GM18505 (cell line): ENCODE measurements at regions not wholly inside any gene's neighbourhood (a gene's known extent, or its start where the extent isn't known, plus 50 kb on each side); places are given as distances from the start of the nearest gene placed in this dataset.

Source experiments
- ATAC-seq: cut with Tn5 transposase; IDR thresholded peaks from one replicate; pipeline ENCODE4 v1.9.1; 2021; ENCODE audit not compliant: unreplicated experiment
- POLR2A ChIP-seq: IDR thresholded peaks from 4 replicates; pipeline ENCODE4 v1.6.1; 2011; ENCODE audit warnings: borderline replicate concordance; ENCODE audit not compliant: insufficient read depth, insufficient read length; ENCODE audit errors: extremely low read depth

GRCh38 chr13:59452189-59452890 is 711.4 kb downstream of the DIAPH3 start:
- no peak for ATAC-seq

DNA sequence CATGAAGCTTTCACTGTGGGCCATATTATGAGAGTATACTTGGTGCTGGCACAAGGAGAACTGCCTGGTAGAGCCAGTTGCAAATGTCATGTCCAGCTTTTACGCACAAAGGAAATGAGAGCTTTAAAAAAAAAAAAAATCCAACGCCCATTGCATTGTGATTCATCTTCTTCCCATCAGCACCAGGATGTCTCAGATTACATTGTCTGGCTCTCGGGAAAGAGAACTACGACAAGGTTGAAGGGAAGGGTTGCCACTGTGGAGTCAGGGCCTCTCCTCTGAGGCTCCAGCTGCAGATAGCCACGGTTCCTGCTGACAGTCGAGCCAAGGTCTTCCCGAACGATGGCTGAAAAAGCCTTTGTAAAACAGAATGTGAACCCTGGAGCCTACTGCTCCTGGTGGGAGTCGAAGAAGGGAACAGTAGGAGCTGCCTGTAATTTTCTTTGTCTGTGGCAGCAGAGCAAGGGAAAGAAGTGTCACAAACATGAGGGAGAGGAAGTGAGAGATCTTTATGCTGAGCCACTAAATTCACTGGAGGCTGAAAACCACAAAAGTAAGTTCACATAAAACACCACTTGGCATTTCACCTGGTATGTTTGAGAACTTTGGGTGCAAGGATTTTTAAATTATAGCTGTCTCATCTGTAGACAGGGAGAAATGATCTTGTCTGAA is 704.7 kb downstream of the DIAPH3 start:
- no peak for ATAC-seq
- no peak for TF ChIP-seq POLR2A

More at GRCh38 chr13:59452189-59452890, 711.4 kb downstream of the DIAPH3 start:
- no peak for TF ChIP-seq POLR2A

DNA sequence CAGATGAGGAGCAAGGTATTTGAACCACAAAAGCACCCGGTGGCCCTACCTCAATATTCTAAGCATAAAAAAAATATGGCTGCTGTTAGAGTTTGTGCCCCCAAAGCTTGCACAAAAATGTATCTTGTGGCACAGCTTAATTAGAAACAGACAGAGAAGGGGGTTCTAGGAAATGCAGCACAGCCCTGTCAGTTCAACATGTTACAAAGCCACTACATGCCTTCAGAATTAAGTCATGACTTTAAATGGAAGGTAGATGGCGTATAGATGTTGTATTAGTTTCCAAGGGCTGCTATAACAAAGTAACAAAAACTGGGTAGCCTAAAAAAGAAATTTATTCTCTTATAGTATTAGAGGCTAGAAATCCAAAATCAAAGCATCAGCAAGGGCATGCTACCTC is 703.8 kb downstream of the DIAPH3 start:
- no peak for TF ChIP-seq POLR2A
- no peak for ATAC-seq

- ATAC-seq = no peak
- TF ChIP-seq POLR2A = no peak
Observed at GRCh38 chr13:59461411-59461810, 702.3 kb downstream of the DIAPH3 start.

DNA sequence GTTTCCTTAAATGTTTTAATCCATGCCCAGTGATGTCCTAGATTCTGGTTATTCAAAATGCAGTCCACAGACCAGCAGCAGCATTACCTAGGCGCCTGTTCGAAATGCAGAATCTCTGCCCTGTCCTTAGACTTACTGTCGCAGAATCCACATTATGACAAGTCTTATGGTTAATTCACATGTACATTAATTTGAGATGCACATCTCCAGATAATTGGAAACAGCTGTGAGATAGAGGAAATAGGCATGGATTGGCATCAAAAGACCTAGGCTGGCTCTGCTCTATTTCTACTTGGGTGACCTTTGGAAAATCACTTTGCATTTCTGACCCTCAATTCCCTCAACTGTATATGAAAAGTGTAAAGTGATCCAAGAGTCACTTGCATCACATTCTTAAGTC is 700.7 kb downstream of the DIAPH3 start:
- TF ChIP-seq POLR2A = no peak
- ATAC-seq = no peak

DNA sequence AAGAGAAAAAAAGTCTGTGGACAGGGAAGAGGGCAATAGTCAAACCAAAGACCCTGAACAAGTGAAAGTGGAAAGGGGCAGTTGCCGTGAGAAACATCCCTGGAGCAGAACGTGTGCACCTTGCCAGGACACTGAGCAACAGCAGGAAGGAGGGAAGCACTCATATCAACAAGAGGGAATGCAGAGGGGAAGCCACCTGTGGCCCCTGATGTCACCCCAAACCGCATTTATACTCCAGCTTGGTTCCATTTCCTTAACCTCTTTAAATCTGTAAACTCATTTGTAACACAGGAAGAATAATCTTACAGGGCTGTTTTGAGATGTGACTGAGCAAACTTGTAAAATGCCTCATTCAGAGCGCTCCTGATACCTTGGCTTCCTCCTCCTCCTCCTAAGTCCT is 698.8 kb downstream of the DIAPH3 start:
- no peak for ATAC-seq
- TF ChIP-seq POLR2A = no peak

DNA sequence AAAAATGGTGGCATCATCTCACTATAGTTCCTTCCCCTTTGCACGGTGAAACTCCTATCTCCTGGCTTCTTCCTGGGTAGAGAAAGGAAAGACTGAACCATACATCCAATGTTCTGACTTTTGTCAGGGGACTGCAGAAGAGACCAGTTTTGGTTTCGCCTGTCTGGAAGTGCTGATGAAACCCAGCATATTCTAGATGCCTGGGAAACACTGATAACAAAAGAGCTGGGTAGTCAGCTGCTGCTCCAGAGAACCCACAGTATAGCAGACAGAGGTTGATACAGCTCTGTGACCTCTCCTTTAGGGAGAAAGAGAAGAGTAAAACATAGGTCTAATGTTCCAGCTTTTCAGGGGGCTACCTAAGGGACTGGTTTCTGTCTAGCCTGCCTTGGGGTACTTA is 695.3 kb downstream of the DIAPH3 start:
- no peak for ATAC-seq
- TF ChIP-seq POLR2A = no peak

DNA sequence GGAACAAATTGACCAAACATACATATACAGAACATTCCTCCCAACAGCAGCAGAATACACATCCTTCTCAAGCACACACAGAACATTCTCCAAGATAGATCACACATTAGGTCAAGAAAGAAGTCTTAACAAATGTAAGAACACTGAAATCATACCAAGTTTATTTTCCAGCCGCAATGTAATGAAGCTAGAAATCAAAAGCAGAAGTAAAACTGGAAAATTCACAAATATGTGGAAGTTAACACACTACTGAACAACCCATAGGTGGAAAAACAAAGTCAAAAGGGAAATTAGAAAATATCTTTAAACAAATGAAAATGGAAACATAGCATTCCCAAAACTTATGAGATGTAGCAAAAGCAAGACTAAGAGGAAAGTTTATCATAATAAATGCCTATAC is 692.6 kb downstream of the DIAPH3 start:
- no peak for ATAC-seq
- TF ChIP-seq POLR2A = no peak

DNA sequence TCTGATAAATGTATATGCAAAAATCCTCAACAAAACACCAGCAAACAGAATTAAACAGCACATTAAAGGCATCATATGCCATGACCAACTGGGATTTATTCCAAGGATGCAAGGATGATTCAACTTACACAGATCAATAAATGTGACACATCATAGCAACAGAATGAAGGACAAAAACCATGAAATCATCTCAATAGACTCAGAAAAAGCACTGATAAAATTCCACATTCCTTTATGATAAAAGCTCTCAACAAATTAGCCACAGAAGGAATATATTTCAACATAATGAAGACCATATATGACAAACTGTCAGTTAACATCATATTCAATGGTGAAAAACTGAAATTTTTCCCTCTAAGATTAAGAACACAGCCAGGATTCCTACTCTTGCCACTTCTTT is 691.6 kb downstream of the DIAPH3 start:
- no peak for ATAC-seq
- no peak for TF ChIP-seq POLR2A

GRCh38 chr13:59474696-59475095 is 689.0 kb downstream of the DIAPH3 start:
- no peak for TF ChIP-seq POLR2A
- ATAC-seq = no peak

DNA sequence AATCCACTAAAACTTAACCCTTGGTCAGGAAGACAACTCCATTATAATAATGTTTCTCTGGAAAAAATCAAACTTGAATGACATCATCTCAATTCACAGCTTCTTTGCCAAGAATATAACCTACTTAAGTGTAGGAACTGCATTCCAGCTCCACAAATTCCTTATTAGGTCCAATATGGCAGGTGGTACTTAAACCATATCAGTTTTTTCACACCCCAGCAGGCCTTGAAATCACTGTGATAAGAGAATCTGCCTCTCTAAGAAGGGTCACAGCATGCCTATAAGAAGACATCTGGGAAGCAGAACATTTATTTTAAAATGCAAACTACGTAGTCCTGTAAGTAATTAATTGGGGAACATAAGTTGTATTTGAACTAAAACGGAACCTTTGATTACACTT is 687.8 kb downstream of the DIAPH3 start:
- no peak for TF ChIP-seq POLR2A
- ATAC-seq = no peak

GRCh38 chr13:59476366-59476765 is 687.4 kb downstream of the DIAPH3 start:
- no peak for TF ChIP-seq POLR2A
- no peak for ATAC-seq

DNA sequence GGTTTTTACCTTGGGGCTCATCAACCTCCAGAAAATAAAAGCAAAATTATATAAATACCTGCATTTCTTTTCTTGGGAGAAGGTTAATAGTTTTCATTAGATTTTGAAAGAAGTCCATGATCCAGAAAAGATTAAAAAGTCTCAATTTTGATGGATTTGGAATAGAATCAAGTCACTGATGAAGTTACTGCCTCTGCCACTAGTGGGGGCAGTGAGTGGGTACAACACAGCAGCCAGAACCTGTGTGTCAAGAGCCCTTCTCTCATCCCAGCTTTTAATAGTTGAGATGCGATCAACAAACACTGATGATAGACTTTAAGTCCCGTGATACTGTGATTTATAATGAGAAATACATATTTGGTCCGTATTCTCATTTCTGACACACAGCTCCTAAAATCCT is 686.7 kb downstream of the DIAPH3 start:
- TF ChIP-seq POLR2A = no peak
- ATAC-seq = no peak

- TF ChIP-seq POLR2A = no peak
- ATAC-seq = no peak
Observed at GRCh38 chr13:59478908-59479307, 684.8 kb downstream of the DIAPH3 start.

- TF ChIP-seq POLR2A = no peak
- no peak for ATAC-seq
Observed at GRCh38 chr13:59479629-59480028, 684.1 kb downstream of the DIAPH3 start.

DNA sequence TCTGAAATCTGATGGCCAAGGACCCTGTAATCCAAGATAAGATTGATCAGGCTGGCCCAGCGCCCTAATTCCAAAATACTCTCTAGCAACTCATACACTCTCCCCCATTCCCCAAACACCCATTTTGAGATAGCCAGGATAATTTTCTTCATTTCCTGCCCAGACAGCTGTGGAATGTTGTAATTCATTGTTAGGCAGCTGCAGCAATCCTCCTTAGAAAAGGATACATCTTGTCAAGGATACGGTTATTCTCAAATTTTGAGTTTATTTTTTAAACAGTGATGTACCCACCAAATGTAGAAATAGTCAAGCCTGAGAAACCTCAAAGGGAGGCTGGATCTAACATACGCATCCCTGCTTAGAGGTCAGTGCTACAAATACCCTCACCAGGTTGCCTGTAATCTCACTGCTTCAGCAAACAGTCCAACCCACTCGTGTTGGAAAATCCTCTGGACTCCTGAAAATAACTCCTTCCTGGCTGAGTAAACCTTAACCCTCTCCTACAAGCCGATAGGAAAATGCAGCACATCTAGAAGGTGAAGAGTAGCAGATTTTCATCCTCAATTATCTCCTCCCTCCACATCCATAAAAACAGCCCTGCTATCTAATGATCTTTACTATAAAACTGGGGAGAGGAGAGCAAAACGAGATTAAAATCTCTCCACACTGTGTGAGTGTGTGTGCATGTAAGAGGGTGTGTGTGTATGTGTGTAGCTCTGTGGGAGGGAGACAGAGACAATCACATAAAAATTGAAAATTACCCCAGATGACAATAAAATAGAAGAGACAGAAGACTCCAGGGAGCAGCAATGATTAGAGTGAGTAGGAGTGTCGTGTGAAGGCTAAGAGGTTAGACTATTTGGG is 683.1 kb downstream of the DIAPH3 start:
- TF ChIP-seq POLR2A = no peak
- ATAC-seq = no peak
